ENCODE measurements at regions not wholly inside any gene's neighbourhood (a gene's known extent, or its start where the extent isn't known, plus 50 kb on each side); places are given as distances from the start of the nearest gene placed in this dataset.
"Not testable (repeated sequence)": the region's sequence is repeated elsewhere in the genome, so short reads cannot be mapped to it uniquely, and the experiment has no call there.

- TF ChIP-seq CTCF (IDR thresholded peaks at IDR 0.05; ENCODE audit: low read depth, low read length, missing control alignments) = no peak
- no peak overlapping the region for H3K4me3 ChIP-seq (replicated peaks; ENCODE audit: low read depth, low read length)
- no peak for DNase-seq (ENCODE audit: extremely low read depth, low read depth)
Observed at GRCh38 chr5:122656160-122656559, 118.7 kb upstream of the SNX2 start.

GRCh38 chr5:122656577-122656976, 118.3 kb upstream of the SNX2 start:
- no peak for DNase-seq (ENCODE audit: extremely low read depth, low read depth)
- H3K4me3 ChIP-seq (replicated peaks; ENCODE audit: low read depth, low read length) = no peak overlapping the region
- no peak for TF ChIP-seq CTCF (IDR thresholded peaks at IDR 0.05; ENCODE audit: low read depth, low read length, missing control alignments)

GRCh38 chr5:122661496-122662180, 113.2 kb upstream of the SNX2 start:
- no peak for TF ChIP-seq CTCF (IDR thresholded peaks at IDR 0.05; ENCODE audit: low read depth, low read length, missing control alignments)
- DNase-seq (ENCODE audit: extremely low read depth, low read depth) = no peak
- H3K4me3 ChIP-seq (replicated peaks; ENCODE audit: low read depth, low read length) = no peak overlapping the region

- no peak overlapping the region for H3K4me3 ChIP-seq (replicated peaks; ENCODE audit: low read depth, low read length)
- DNase-seq (ENCODE audit: extremely low read depth, low read depth) = no peak
- TF ChIP-seq CTCF (IDR thresholded peaks at IDR 0.05; ENCODE audit: low read depth, low read length, missing control alignments) = no peak
Observed at GRCh38 chr5:122665051-122665450, 109.8 kb upstream of the SNX2 start.

GRCh38 chr5:122668552-122668951, 106.3 kb upstream of the SNX2 start:
- no peak for DNase-seq (ENCODE audit: extremely low read depth, low read depth)
- no peak for TF ChIP-seq CTCF (IDR thresholded peaks at IDR 0.05; ENCODE audit: low read depth, low read length, missing control alignments)
- H3K4me3 ChIP-seq (replicated peaks; ENCODE audit: low read depth, low read length) = no peak overlapping the region

GRCh38 chr5:122669709-122670108, 105.2 kb upstream of the SNX2 start:
- H3K4me3 ChIP-seq (replicated peaks; ENCODE audit: low read depth, low read length) = not testable (repeated sequence)

GRCh38 chr5:122673343-122673742, 101.5 kb upstream of the SNX2 start:
- peak; percentile 16 for DNase-seq (ENCODE audit: extremely low read depth, low read depth)
- TF ChIP-seq CTCF (IDR thresholded peaks at IDR 0.05; ENCODE audit: low read depth, low read length, missing control alignments) = no peak
- H3K4me3 ChIP-seq (replicated peaks; ENCODE audit: low read depth, low read length) = no peak overlapping the region

More at GRCh38 chr5:122669709-122670108, 105.2 kb upstream of the SNX2 start:
- not testable (repeated sequence) for DNase-seq (ENCODE audit: extremely low read depth, low read depth)
